Epidermal melanocyte (primary cell): ENCODE measurements at regions not wholly inside any gene's neighbourhood (a gene's known extent, or its start where the extent isn't known, plus 50 kb on each side); places are given as distances from the start of the nearest gene placed in this dataset.
"Not testable (repeated sequence)": the region's sequence is repeated elsewhere in the genome, so short reads cannot be mapped to it uniquely, and the experiment has no call there.

Experiments
- DNase-seq: peaks from one replicate; pipeline ENCODE4 v3.0.0; 2011; ENCODE audit warnings: low spot score; ENCODE audit not compliant: insufficient read length

- DNase-seq, result no peak
Measured at GRCh38 chr2:146444085-146444484, 1400.7 kb upstream of the ACVR2A start.

DNA sequence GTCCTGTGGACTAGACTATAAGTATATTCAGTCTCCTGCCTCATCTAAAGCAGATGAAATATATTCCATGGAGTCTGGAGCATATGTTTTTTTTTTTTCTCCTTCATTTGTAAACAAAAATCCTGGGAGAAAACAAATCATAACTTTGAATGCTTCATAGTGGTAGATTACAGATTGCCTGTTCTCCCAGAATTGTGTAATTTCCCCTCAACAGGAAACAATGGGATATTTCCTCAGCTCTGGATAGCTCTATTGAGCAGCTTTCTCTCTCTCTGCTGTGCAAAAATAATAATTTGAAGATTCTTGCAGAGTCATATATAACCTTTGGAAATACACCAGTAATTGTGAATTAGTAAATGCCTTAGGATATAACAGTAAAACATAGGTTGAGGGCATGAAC lies 1406.6 kb upstream of the ACVR2A start:
- DNase-seq, result no peak

DNA sequence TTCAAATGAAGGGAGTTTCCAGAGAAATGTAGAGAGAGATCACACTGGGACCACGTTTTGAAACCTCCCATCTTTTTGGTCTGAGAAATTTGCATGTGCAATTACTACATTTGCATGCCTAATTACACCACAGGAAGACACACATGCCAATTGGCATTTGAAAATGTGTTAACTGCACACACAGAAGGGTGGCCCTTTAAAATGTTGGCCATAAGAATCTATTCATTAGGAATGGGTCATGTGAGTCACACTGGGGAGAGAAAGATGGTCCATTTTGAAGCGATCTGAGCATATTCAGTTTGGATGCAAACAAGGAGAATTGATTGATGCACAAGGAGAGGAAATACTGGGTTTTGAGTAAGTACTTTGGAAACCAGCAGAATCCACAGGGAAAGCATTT lies 1407.1 kb upstream of the ACVR2A start:
- no peak for DNase-seq

DNA sequence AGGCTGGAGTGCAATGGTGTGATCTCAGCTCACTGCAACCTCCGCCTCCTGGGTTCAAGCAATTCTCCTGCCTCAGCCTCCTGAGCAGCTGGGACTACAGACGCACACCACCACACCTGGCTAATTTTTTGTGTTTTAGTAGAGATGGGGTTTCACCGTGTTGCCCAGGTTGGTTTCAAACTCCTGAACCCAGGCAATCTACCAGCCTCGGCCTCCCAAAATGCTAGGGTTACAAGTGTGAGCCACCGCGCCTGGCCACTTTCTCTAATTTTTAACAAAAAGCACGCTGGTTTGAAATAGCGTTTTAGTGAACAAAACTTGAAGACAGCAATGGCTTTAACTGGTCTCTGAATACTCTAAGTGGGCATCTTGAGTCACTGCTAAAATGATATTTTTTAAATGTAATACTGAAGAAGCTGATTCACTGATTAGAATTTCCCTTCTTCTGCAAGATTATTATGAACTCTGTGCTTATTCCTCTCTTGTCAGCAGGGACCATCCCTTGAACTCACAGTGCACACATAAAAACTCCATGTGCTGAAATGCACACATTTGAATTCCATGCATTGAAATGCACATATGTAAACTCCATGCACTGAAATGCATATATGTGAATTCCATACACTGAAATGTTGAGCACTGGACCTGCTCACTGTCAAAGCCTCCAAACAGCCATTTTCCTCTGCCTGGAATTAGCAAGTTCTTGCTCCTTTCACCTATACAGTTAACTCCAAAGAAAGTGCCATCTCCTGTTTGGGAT lies 1411.5 kb upstream of the ACVR2A start:
- no peak for DNase-seq

DNA sequence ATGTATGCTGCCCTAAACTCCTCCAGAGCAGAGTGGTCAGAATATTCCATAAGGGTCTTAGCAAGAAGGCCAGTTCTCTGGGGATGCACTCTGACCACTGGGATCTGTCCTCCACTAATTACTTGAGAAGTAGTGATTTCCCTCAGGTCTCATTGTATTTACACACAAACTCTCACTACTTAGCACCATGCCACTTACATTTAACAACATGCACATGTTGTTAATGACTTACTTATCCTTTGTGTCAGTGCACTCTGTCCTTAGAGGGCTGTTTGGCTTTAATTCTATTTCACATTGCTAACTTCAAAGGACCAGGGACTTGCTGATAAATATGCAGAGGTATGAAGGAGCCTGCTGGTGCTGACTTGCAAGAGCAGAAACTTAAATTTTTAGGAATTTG lies 1415.5 kb upstream of the ACVR2A start:
- no peak for DNase-seq

GRCh38 chr2:146417942-146418341 lies 1426.9 kb upstream of the ACVR2A start:
- DNase-seq, result no peak

- no peak for DNase-seq
Measured at GRCh38 chr2:146415291-146415690, 1429.5 kb upstream of the ACVR2A start.

DNA sequence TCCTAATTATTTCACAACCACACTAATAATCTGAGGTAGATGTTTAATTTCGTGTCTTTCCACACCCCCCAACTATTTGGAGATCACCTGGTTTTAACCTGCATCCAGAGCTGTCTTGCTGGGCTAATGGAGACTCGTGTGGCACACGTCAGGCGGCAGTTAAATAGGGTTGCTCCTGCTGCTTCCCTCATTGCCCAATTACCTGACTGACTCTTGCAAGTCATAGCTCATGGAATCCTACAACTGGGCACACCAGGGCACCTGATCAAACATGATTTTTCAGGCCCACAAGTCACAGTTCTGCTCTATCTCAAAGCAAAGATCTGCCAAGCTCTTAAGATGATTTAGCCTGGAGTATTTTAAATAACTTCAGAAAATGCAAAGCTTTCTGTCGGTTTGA lies 1430.4 kb upstream of the ACVR2A start:
- DNase-seq, result no peak

DNA sequence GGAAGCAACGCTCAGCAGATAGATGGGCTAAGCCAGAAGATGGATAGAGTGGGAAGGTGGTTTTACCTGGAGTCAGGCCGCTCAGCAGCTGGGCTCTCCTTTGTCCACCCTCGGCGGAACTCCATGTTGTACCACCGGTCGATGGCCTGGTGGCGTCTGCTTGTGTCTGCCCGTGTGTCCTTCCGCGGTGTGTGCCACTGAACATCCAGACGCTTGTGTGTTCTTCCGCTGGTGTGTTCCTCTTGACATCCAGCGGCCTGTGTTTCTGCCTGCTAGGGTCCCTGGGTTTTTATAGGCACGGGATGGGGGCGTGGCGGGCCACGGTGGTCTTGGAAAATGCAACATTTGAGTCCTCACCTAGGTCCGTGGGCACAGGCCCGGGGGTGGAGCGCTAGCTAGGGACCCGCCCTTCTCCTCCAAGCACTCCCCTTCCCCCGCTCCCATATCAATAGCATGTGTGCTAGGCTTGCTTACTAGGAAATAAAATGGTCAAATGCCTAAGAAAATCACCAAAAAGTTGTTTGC lies 1431.7 kb upstream of the ACVR2A start:
- no peak for DNase-seq

DNA sequence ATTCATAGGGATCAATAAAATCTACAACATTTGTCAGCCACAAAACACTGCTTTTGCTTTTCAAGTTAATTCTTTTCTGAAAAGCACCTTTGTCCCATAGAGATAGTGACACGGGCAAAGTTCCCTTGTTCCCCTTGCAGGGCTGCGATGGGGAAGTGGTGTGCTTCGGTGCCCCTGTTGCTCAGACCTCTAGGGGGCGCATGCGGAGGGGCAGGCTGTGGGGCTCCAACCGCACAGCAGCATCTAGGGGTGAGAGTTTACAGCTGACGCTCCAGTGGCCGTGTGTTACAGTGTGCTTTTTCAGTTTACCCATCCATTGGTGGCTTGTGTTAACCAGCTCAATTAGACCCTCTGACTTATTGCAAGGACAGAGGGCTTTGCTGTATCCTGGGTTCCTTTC lies 1432.2 kb upstream of the ACVR2A start:
- DNase-seq, result no peak

GRCh38 chr2:146405402-146406309 lies 1439.2 kb upstream of the ACVR2A start:
- DNase-seq, result not testable (repeated sequence)

GRCh38 chr2:146403546-146404160 lies 1441.2 kb upstream of the ACVR2A start:
- DNase-seq, result not testable (repeated sequence)

DNA sequence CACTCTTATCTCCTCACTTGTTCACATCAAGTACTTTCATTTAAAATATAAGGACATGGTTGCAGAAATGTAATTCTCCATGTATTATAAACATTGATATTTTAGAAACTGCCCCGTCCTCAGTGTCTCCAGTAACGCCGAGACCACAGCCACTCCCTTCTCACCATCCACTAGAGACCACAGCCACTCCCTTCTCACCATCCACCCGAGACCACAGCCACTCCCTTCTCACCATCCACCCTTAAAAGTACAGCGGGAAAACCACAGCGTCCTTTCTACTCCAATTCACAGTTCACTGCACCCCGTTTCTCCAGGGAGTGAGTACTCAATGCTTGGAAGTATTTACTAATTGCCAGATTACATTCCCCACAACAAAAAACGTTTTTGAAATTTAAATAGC lies 1452.2 kb upstream of the ACVR2A start:
- DNase-seq, result no peak

DNA sequence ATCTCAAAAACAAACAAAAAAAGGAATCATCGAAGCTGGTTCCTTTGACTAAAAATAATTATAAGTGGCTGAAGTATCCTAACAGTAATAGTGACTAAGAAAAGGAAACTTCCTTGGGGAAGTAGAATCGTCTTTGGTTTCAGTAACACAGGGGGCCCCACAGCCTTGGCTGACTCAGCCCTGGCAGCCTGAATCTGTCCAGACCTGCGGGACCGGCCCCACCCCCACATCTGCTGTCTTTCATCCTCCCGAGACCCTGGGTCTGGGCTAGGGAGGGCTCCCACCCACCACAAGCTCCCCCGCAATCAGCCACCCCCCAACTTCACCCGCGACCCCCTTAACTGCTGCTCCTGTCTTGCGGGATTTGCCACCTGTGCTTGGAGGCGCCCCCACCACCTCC lies 1452.6 kb upstream of the ACVR2A start:
- no peak for DNase-seq

GRCh38 chr2:146388757-146389156 lies 1456.1 kb upstream of the ACVR2A start:
- no peak for DNase-seq

- DNase-seq, result no peak
Measured at GRCh38 chr2:146386096-146386495, 1458.7 kb upstream of the ACVR2A start.

DNA sequence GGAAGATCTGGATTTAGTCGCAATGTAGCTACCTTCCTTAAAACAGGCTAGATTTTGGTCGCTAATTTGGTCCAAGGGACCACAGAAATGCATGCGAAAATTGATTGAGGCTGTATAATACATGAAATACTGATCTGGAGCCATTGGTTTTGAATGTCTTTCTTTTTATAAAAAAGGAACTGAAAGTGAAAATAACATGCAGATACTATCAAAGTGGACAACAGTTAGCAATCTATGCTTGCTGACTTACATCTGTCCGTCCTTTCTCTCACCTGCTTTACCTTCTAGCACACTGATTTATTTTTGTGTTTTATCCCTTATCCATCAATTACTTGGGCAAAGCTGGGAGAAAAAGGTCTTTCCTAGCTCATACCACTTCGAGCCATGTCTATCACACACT lies 1459.8 kb upstream of the ACVR2A start:
- no peak for DNase-seq

DNA sequence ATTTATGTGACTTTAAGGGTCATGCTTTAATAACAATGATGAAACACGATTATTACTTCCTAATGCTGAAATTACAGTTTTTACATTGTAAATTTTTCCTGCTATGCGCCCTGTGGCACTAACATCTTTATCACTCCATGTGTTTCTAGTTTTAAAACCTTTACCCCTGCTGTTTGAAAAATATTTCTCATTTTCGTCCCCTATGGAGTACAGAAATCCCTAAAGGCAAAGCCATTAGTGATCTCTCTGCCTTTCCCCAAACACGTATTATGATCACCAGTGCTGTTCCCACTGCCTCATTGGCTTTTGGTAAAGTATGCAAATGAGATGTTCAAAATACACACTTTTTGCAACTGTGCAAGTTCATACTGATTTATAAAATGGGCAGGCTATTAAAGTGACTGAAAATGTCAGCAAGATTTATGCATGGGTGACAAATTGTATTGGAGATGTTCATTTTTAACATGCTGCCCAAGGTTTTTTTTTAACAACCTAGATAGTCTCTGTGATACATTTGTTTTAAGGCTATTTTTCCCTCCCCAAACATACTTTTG lies 1468.2 kb upstream of the ACVR2A start:
- no peak for DNase-seq

DNA sequence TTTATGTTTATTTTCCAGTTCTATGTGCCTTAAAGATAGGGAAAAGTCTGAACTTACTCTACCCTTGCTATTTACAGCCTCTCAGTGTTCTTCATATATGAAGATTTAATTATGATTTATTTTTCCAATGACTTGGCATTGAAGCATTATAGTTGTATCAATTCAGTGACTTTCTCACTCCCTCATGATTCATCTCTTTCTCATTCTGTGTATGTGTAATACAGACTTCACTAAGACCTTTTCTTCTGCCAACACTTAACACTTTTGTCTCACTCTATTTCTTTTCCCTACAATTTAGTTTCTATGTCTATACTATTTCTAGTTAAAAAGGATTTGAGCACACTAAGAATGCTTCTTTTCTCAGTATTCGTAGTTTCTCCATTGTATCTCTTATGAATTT lies 1470.3 kb upstream of the ACVR2A start:
- no peak for DNase-seq

- not testable (repeated sequence) for DNase-seq
Measured at GRCh38 chr2:146371364-146371763, 1473.5 kb upstream of the ACVR2A start.

GRCh38 chr2:146370826-146371225 lies 1474.0 kb upstream of the ACVR2A start:
- DNase-seq, result no peak

DNA sequence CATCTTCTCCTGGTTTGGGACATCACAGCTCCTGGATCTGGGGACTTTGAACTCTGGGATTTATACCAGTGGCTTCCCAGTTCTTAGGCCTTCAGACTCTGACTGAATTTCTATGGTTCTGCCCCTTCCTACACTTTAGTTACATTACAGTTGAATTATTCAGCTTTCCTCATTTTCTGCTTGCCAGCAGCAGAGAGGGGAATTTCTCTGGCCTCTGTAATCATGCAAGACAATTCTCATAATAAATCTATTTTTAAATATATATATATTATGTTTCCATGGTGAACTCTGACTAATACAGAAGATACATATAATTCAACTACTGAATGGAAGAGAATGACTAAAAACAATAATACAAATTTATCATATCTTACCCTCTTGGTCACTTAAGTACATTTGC lies 1478.6 kb upstream of the ACVR2A start:
- DNase-seq, result no peak
